Mammary epithelial cell (primary cell): ENCODE measurements at regions not wholly inside any gene's neighbourhood (a gene's known extent, or its start where the extent isn't known, plus 50 kb on each side); places are given as distances from the start of the nearest gene placed in this dataset.

Experiments
- EZH2 ChIP-seq: IDR thresholded peaks from 2 replicates; pipeline ENCODE4 v1.6.1; 2012; ENCODE audit warnings: low read length, inconsistent platforms, borderline replicate concordance
- TF ChIP-seq, protein P1 (sequence below), 2 donors: IDR thresholded peaks in 1 of 2; conservative IDR thresholded peaks in 1 of 2; 2 replicates each; pipeline ENCODE4 v1.5.1; 2011 to 2012; ENCODE audit warnings: inconsistent platforms in 2 of 2, low read length in 2 of 2, mild to moderate bottlenecking in 2 of 2, control low read depth in 1 of 2, low read depth in 1 of 2; ENCODE audit not compliant: insufficient read depth in 1 of 2; ENCODE audit errors: extremely low read depth in 1 of 2

DNA sequence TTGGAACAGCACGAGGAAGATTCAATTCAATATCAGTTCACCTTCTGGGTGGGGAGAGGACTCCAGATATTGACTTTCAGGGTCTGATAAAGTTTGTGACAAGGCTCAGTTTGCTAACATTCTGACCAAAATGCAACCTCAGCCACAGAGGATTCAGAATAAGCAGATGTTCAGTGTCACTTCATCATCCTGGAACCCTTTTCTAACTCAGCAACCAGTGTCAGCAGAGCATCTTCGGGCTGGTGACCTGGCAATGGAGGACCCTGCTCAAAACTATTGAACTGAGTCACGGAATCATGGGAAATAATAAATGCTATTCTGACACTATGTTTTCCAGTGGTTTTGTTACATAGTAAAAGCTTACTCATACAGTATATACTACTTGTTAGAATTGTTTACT, 433.4 kb upstream of the CFAP20DC start:
- TF ChIP-seq, protein P1, sequence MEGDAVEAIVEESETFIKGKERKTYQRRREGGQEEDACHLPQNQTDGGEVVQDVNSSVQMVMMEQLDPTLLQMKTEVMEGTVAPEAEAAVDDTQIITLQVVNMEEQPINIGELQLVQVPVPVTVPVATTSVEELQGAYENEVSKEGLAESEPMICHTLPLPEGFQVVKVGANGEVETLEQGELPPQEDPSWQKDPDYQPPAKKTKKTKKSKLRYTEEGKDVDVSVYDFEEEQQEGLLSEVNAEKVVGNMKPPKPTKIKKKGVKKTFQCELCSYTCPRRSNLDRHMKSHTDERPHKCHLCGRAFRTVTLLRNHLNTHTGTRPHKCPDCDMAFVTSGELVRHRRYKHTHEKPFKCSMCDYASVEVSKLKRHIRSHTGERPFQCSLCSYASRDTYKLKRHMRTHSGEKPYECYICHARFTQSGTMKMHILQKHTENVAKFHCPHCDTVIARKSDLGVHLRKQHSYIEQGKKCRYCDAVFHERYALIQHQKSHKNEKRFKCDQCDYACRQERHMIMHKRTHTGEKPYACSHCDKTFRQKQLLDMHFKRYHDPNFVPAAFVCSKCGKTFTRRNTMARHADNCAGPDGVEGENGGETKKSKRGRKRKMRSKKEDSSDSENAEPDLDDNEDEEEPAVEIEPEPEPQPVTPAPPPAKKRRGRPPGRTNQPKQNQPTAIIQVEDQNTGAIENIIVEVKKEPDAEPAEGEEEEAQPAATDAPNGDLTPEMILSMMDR (conservative IDR thresholded peaks at IDR 0.05 in 1 of 2, IDR thresholded peaks at IDR 0.05 in 1 of 2; ENCODE audit: extremely low read depth in 1 of 2, insufficient read depth in 1 of 2, low read depth in 1 of 2, low read length in 2 of 2): no peak
- no peak for TF ChIP-seq EZH2
